ENCODE measurements at regions not wholly inside any gene's neighbourhood (a gene's known extent, or its start where the extent isn't known, plus 50 kb on each side); places are given as distances from the start of the nearest gene placed in this dataset.

DNA sequence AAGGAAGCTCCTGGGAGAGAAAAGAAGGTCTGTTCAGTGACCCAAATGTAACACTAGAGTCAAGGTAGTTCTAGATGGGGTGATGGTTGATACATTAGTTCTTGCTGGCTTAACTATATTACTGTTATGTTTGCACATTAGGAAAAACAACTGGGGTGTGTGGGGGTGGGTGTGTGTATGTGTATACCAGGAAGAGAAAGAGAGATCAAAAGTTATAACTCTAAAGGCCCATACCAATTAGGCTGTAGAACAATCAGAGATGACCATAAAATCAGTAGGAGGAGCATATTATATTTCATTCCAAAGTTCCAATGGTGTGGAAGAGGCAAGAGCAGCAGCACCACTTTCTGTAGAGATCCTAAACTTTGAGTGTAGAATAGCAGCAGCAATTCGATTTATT, 134.7 kb upstream of the FMR1 start:
- no peak for TF ChIP-seq RAD21 (conservative IDR thresholded peaks at IDR 0.05)
- TF ChIP-seq, protein P1, sequence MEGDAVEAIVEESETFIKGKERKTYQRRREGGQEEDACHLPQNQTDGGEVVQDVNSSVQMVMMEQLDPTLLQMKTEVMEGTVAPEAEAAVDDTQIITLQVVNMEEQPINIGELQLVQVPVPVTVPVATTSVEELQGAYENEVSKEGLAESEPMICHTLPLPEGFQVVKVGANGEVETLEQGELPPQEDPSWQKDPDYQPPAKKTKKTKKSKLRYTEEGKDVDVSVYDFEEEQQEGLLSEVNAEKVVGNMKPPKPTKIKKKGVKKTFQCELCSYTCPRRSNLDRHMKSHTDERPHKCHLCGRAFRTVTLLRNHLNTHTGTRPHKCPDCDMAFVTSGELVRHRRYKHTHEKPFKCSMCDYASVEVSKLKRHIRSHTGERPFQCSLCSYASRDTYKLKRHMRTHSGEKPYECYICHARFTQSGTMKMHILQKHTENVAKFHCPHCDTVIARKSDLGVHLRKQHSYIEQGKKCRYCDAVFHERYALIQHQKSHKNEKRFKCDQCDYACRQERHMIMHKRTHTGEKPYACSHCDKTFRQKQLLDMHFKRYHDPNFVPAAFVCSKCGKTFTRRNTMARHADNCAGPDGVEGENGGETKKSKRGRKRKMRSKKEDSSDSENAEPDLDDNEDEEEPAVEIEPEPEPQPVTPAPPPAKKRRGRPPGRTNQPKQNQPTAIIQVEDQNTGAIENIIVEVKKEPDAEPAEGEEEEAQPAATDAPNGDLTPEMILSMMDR (IDR thresholded peaks at IDR 0.05; ENCODE audit: poor library complexity, severe bottlenecking) = no peak
- no peak for TF ChIP-seq EZH2 (IDR thresholded peaks at IDR 0.05; ENCODE audit: borderline replicate concordance, insufficient read depth, low read length, poor library complexity, severe bottlenecking)
- TF ChIP-seq POLR2AphosphoS5 (IDR thresholded peaks at IDR 0.05) = no peak
- TF ChIP-seq EP300 (conservative IDR thresholded peaks at IDR 0.05; ENCODE audit: poor library complexity, severe bottlenecking) = no peak
- TF ChIP-seq TAF1 (IDR thresholded peaks at IDR 0.05; ENCODE audit: low read depth) = no peak
- TF ChIP-seq, protein P2, sequence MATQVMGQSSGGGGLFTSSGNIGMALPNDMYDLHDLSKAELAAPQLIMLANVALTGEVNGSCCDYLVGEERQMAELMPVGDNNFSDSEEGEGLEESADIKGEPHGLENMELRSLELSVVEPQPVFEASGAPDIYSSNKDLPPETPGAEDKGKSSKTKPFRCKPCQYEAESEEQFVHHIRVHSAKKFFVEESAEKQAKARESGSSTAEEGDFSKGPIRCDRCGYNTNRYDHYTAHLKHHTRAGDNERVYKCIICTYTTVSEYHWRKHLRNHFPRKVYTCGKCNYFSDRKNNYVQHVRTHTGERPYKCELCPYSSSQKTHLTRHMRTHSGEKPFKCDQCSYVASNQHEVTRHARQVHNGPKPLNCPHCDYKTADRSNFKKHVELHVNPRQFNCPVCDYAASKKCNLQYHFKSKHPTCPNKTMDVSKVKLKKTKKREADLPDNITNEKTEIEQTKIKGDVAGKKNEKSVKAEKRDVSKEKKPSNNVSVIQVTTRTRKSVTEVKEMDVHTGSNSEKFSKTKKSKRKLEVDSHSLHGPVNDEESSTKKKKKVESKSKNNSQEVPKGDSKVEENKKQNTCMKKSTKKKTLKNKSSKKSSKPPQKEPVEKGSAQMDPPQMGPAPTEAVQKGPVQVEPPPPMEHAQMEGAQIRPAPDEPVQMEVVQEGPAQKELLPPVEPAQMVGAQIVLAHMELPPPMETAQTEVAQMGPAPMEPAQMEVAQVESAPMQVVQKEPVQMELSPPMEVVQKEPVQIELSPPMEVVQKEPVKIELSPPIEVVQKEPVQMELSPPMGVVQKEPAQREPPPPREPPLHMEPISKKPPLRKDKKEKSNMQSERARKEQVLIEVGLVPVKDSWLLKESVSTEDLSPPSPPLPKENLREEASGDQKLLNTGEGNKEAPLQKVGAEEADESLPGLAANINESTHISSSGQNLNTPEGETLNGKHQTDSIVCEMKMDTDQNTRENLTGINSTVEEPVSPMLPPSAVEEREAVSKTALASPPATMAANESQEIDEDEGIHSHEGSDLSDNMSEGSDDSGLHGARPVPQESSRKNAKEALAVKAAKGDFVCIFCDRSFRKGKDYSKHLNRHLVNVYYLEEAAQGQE (IDR thresholded peaks at IDR 0.05; ENCODE audit: borderline replicate concordance) = no peak
- TF ChIP-seq MXI1 (conservative IDR thresholded peaks at IDR 0.05; ENCODE audit: poor library complexity, severe bottlenecking) = no peak
- no peak for TF ChIP-seq SMC3 (conservative IDR thresholded peaks at IDR 0.05; ENCODE audit: poor library complexity)

Data from neural cell (in vitro differentiated cells).